22Rv1 (cell line): ENCODE measurements at regions not wholly inside any gene's neighbourhood (a gene's known extent, or its start where the extent isn't known, plus 50 kb on each side); places are given as distances from the start of the nearest gene placed in this dataset.

Source experiments
- H3K27ac ChIP-seq: fragments of 450-650 bp; 2 replicates; pipeline ENCODE4 v1.5.1; 2017
- CTCF ChIP-seq: fragments of 450-650 bp; IDR thresholded peaks from 2 replicates; pipeline ENCODE4 v1.5.1; 2017; ENCODE audit warnings: mild to moderate bottlenecking
- ZFX ChIP-seq: fragments of 450-650 bp; IDR thresholded peaks from 2 replicates; pipeline ENCODE4 v1.6.1; 2017; ENCODE audit warnings: antibody characterized with exemption, borderline replicate concordance

GRCh38 chr2:145935016-145935415 is 1415.1 kb upstream of the ZEB2 start:
- no peak overlapping the region for H3K27ac ChIP-seq
- TF ChIP-seq ZFX, result no peak
- TF ChIP-seq CTCF, result no peak

- no peak for TF ChIP-seq CTCF
- no peak for TF ChIP-seq ZFX
- no peak overlapping the region for H3K27ac ChIP-seq
Observed at GRCh38 chr2:145931781-145932395, 1412.0 kb upstream of the ZEB2 start.

- no peak for TF ChIP-seq ZFX
- no peak for TF ChIP-seq CTCF
Observed at GRCh38 chr2:145930318-145930717, 1410.4 kb upstream of the ZEB2 start.

GRCh38 chr2:145927131-145927950 is 1407.4 kb upstream of the ZEB2 start:
- no peak overlapping the region for H3K27ac ChIP-seq
- no peak for TF ChIP-seq ZFX
- TF ChIP-seq CTCF, result no peak

More at GRCh38 chr2:145930318-145930717, 1410.4 kb upstream of the ZEB2 start:
- no peak overlapping the region for H3K27ac ChIP-seq

- H3K27ac ChIP-seq, result no peak overlapping the region
Observed at GRCh38 chr2:145925591-145925990, 1405.7 kb upstream of the ZEB2 start.

GRCh38 chr2:145919477-145919876 is 1399.6 kb upstream of the ZEB2 start:
- TF ChIP-seq ZFX (no peak), CTCF (no peak)
- H3K27ac ChIP-seq, result no peak overlapping the region

More at GRCh38 chr2:145925591-145925990, 1405.7 kb upstream of the ZEB2 start:
- TF ChIP-seq ZFX (no peak), CTCF (no peak)

- no peak for TF ChIP-seq ZFX
- no peak for TF ChIP-seq CTCF
- no peak overlapping the region for H3K27ac ChIP-seq
Observed at GRCh38 chr2:145918951-145919350, 1399.0 kb upstream of the ZEB2 start.
